ENCODE measurements at regions not wholly inside any gene's neighbourhood (a gene's known extent, or its start where the extent isn't known, plus 50 kb on each side); places are given as distances from the start of the nearest gene placed in this dataset.

- Histone ChIP-seq H3K79me2 (ENCODE audit: low read length) (no peaks in the 10 kb centered on the region), H3K36me3 (replicated peaks; ENCODE audit: insufficient read depth, low read length) (no peaks in the 10 kb centered on the region), H3K27me3 (replicated peaks; ENCODE audit: insufficient read depth, low read length) (no peaks in the 10 kb centered on the region), H3K4me1 (ENCODE audit: low read length) (no peaks in the 10 kb centered on the region), H3K4me3 (ENCODE audit: low read length) (no peak overlapping the region), H3K4me2 (ENCODE audit: low read depth, low read length) (no peak overlapping the region), H4K20me1 (ENCODE audit: insufficient read depth, low read length) (no peaks in the 10 kb centered on the region), H3K27ac (ENCODE audit: low read length) (no peak overlapping the region), H3F3A (ENCODE audit: insufficient read depth, low read length) (no peaks in the 10 kb centered on the region), H3K9me2 (replicated peaks; ENCODE audit: insufficient read depth, low read length) (no peaks in the 10 kb centered on the region), H2AFZ (ENCODE audit: low read length) (no peak overlapping the region), H3K9ac (ENCODE audit: low read length) (no peak overlapping the region), H3K9me3 (replicated peaks; ENCODE audit: insufficient read depth, low read length) (no peaks in the 10 kb centered on the region)
- TF ChIP-seq EZH2 (optimal IDR thresholded peaks at IDR 0.05; ENCODE audit: low read depth, low read length) (no peak), EZH2phosphoT487 (IDR thresholded peaks at IDR 0.05; ENCODE audit: low read length) (no peak), CTCF (IDR thresholded peaks at IDR 0.05; ENCODE audit: low read length) (no peak)
- no peak for DNase-seq
Measured at GRCh38 chr2:120609826-120610395, 125.8 kb upstream of the GLI2 start.

GRCh38 chr2:120611016-120611415 is 124.7 kb upstream of the GLI2 start:
- no peaks in the 10 kb centered on the region for H4K20me1 ChIP-seq (ENCODE audit: insufficient read depth, low read length)
- H3K27me3 ChIP-seq (replicated peaks; ENCODE audit: insufficient read depth, low read length): no peaks in the 10 kb centered on the region; the same call in 1 of the 2 replicates
- H3F3A ChIP-seq (ENCODE audit: insufficient read depth, low read length): no peaks in the 10 kb centered on the region
- H3K4me3 ChIP-seq (ENCODE audit: low read length): no peak overlapping the region
- no peaks in the 10 kb centered on the region for H3K36me3 ChIP-seq (replicated peaks; ENCODE audit: insufficient read depth, low read length)
- H3K79me2 ChIP-seq (ENCODE audit: low read length): no peaks in the 10 kb centered on the region
- H3K9me3 ChIP-seq (replicated peaks; ENCODE audit: insufficient read depth, low read length): no peaks in the 10 kb centered on the region
- no peaks in the 10 kb centered on the region for H3K9me2 ChIP-seq (replicated peaks; ENCODE audit: insufficient read depth, low read length)
- no peak for DNase-seq
- H2AFZ ChIP-seq (ENCODE audit: low read length): no peak overlapping the region
- H3K4me1 ChIP-seq (ENCODE audit: low read length): no peaks in the 10 kb centered on the region
- no peak for TF ChIP-seq EZH2 (optimal IDR thresholded peaks at IDR 0.05; ENCODE audit: low read depth, low read length)
- no peak for TF ChIP-seq CTCF (IDR thresholded peaks at IDR 0.05; ENCODE audit: low read length)
- no peak for TF ChIP-seq EZH2phosphoT487 (IDR thresholded peaks at IDR 0.05; ENCODE audit: low read length)
- no peak overlapping the region for H3K4me2 ChIP-seq (ENCODE audit: low read depth, low read length)
- no peak overlapping the region for H3K9ac ChIP-seq (ENCODE audit: low read length)
- H3K27ac ChIP-seq (ENCODE audit: low read length): no peak overlapping the region

- H4K20me1 ChIP-seq (ENCODE audit: insufficient read depth, low read length): no peaks in the 10 kb centered on the region
- DNase-seq: no peak
- H3K9ac ChIP-seq (ENCODE audit: low read length): no peak overlapping the region
- no peaks in the 10 kb centered on the region for H3K9me2 ChIP-seq (replicated peaks; ENCODE audit: insufficient read depth, low read length)
- H3K27ac ChIP-seq (ENCODE audit: low read length): no peak overlapping the region
- TF ChIP-seq EZH2 (optimal IDR thresholded peaks at IDR 0.05; ENCODE audit: low read depth, low read length) (no peak), CTCF (IDR thresholded peaks at IDR 0.05; ENCODE audit: low read length) (no peak)
- H3K4me3 ChIP-seq (ENCODE audit: low read length): no peak overlapping the region
- no peaks in the 10 kb centered on the region for H3K4me1 ChIP-seq (ENCODE audit: low read length)
- H3F3A ChIP-seq (ENCODE audit: insufficient read depth, low read length): no peaks in the 10 kb centered on the region
- no peak overlapping the region for H3K4me2 ChIP-seq (ENCODE audit: low read depth, low read length)
- H2AFZ ChIP-seq (ENCODE audit: low read length): no peak overlapping the region
- no peaks in the 10 kb centered on the region for H3K36me3 ChIP-seq (replicated peaks; ENCODE audit: insufficient read depth, low read length)
- H3K27me3 ChIP-seq (replicated peaks; ENCODE audit: insufficient read depth, low read length): no peaks in the 10 kb centered on the region; the same call in 1 of the 2 replicates
- no peaks in the 10 kb centered on the region for H3K9me3 ChIP-seq (replicated peaks; ENCODE audit: insufficient read depth, low read length)
- no peaks in the 10 kb centered on the region for H3K79me2 ChIP-seq (ENCODE audit: low read length)
Measured at GRCh38 chr2:120611961-120612360, 123.7 kb upstream of the GLI2 start.

Data from MM.1S (cell line).